HCT116 (cell line): ENCODE measurements at regions not wholly inside any gene's neighbourhood (a gene's known extent, or its start where the extent isn't known, plus 50 kb on each side); places are given as distances from the start of the nearest gene placed in this dataset.

Experiments
- ATAC-seq: fragments of 200-7000 bp; cut with Tn5 transposase; 2 replicates; pipeline ENCODE4 v1.9.1; 2020; ENCODE audit warnings: mild to moderate bottlenecking, moderate library complexity
- BruUV-seq: library from RNA; stranded (reverse); fragments of 400-500 nt; replicated peaks from 2 replicates; lab custom pipeline; 2021; lab: Mats Ljungman, UMichigan
- CTCF ChIA-PET: fragments of 300-600 bp; sonication (Branson Sonifier 250); formaldehyde crosslinking; loops from one replicate; lab custom pipeline; 2021; ENCODE audit warnings: antibody characterized with exemption; lab: Charles Lee
- POLR2A ChIA-PET: fragments of 300-600, 350-600 bp; sonication (Branson Sonifier 250); formaldehyde crosslinking; loops from one replicate; lab custom pipeline; 2021; ENCODE audit warnings: antibody characterized with exemption; lab: Charles Lee
- RAD21 ChIA-PET, 2 experiments: fragments of 300-600 bp; sonication (Branson Sonifier 250); formaldehyde crosslinking; loops; one replicate each; lab custom pipeline; 2023; ENCODE audit warnings: low total read pairs in 2 of 2; ENCODE audit not compliant: uncharacterized antibody in 2 of 2, unreplicated experiment in 2 of 2, low non-redundant PET in 1 of 2; lab: Charles Lee
- DNase-seq: peaks from one replicate; pipeline ENCODE4 v3.0.0-alpha.2; 2010; ENCODE audit warnings: low read depth, low spot score
- H2AFZ ChIP-seq: fragments of 200-600 bp; shearing (Covaris generic), sonication (generic); 2 replicates; pipeline ENCODE4 v1.6.1; 2017; ENCODE audit warnings: low read depth, mixed run types, mixed read lengths, antibody characterized with exemption, low read length; ENCODE audit not compliant: poor library complexity, severe bottlenecking
- H3K27ac ChIP-seq: 2 replicates; pipeline ENCODE4 v1.5.1; 2012; ENCODE audit warnings: low read depth, low read length
- H3K27me3 ChIP-seq: fragments of 200-600 bp; sonication (generic); 2 replicates; pipeline ENCODE4 v1.6.1; 2016; ENCODE audit warnings: mixed run types, low read length, mixed read lengths; ENCODE audit not compliant: insufficient read depth
- H3K36me3 ChIP-seq, 2 experiments: fragments of 200-500 bp in 1 of 2; fragments of 200-600 bp in 1 of 2; sonication (Bioruptor generic) in 1 of 2; sonication (generic) in 1 of 2; 2 replicates each; pipeline versions ENCODE4 v1.5.1 to v1.6.1; 2014 to 2016; ENCODE audit warnings: low read length in 2 of 2, inconsistent platforms in 1 of 2, mixed read lengths in 1 of 2, mixed run types in 1 of 2; ENCODE audit not compliant: insufficient read depth in 2 of 2, control insufficient read depth in 1 of 2
- H3K4me1 ChIP-seq, 2 experiments: fragments of 200-600 bp in 1 of 2; sonication (generic) in 1 of 2; 2 replicates each; pipeline versions ENCODE4 v1.5.1 to v1.6.1; 2012 to 2017; ENCODE audit warnings: low read length in 2 of 2, inconsistent platforms in 1 of 2, mild to moderate bottlenecking in 1 of 2, mixed read lengths in 1 of 2, mixed run types in 1 of 2, moderate library complexity in 1 of 2; ENCODE audit not compliant: insufficient read depth in 2 of 2, control insufficient read depth in 1 of 2
- H3K4me2 ChIP-seq: fragments of 200-600 bp; sonication (generic); 2 replicates; pipeline ENCODE4 v1.6.1; 2017; ENCODE audit warnings: mixed run types, low read length, mixed read lengths
- H3K4me3 ChIP-seq, 2 experiments: fragments of 200-600 bp in 1 of 2; sonication (generic) in 1 of 2; replicated peaks in 1 of 2; 2 replicates each; pipeline ENCODE4 v1.5.1; 2011 to 2016; ENCODE audit warnings: low read length in 2 of 2, control low read depth in 1 of 2, low read depth in 1 of 2, mild to moderate bottlenecking in 1 of 2, mixed read lengths in 1 of 2, mixed run types in 1 of 2
- H3K79me2 ChIP-seq: fragments of 200-600 bp; sonication (generic); 2 replicates; pipeline ENCODE4 v1.6.1; 2017; ENCODE audit warnings: mild to moderate bottlenecking, mixed run types, low read length, moderate library complexity, mixed read lengths; ENCODE audit not compliant: insufficient read depth
- H3K9ac ChIP-seq: fragments of 200-600 bp; sonication (generic); 2 replicates; pipeline ENCODE4 v1.6.1; 2016; ENCODE audit warnings: low read length, mixed read lengths
- H3K9me2 ChIP-seq: fragments of 200-600 bp; sonication (generic), shearing (Covaris generic); 2 replicates; pipeline ENCODE4 v1.6.1; 2017; ENCODE audit warnings: mixed run types, mild to moderate bottlenecking, moderate library complexity; ENCODE audit not compliant: insufficient read depth
- H3K9me3 ChIP-seq, 2 experiments: fragments of 200-500 bp in 1 of 2; fragments of 200-600 bp in 1 of 2; sonication (Bioruptor generic) in 1 of 2; sonication (generic) in 1 of 2; 2 replicates each; pipeline ENCODE4 v1.6.1; 2014 to 2017; ENCODE audit warnings: low read length in 2 of 2, mixed read lengths in 2 of 2, inconsistent platforms in 1 of 2, low read depth in 1 of 2, mild to moderate bottlenecking in 1 of 2, mixed run types in 1 of 2, moderate library complexity in 1 of 2; ENCODE audit not compliant: control insufficient read depth in 1 of 2, insufficient read depth in 1 of 2
- H4K20me1 ChIP-seq: fragments of 200-600 bp; sonication (generic), shearing (Covaris generic); 2 replicates; pipeline ENCODE4 v1.6.1; 2017; ENCODE audit warnings: mixed run types, mild to moderate bottlenecking, moderate library complexity; ENCODE audit not compliant: insufficient read depth
- ATF3 ChIP-seq: IDR thresholded peaks from 2 replicates; pipeline ENCODE4 v1.6.1; 2012
- CBX3 ChIP-seq: IDR thresholded peaks from 2 replicates; pipeline ENCODE4 v1.6.1; 2012; ENCODE audit warnings: low read depth
- EZH2phosphoT487 ChIP-seq: fragments of 200-600 bp; IDR thresholded peaks from 2 replicates; pipeline ENCODE4 v1.6.1; 2018; ENCODE audit warnings: antibody characterized with exemption, borderline replicate concordance
- MAX ChIP-seq: IDR thresholded peaks from 2 replicates; pipeline ENCODE4 v1.6.1; 2012
- RAD21 ChIP-seq: IDR thresholded peaks from 2 replicates; pipeline ENCODE4 v1.6.1; 2012; ENCODE audit warnings: low read depth, mild to moderate bottlenecking
- TCF7L2 ChIP-seq: IDR thresholded peaks from 2 replicates; pipeline ENCODE4 v1.7.0; 2011; ENCODE audit warnings: borderline replicate concordance, inconsistent platforms; ENCODE audit not compliant: insufficient read depth, insufficient read length; ENCODE audit errors: extremely low read depth
- intact Hi-C: fragments of 100-400 bp; cut with micrococcal nuclease; formaldehyde crosslinking; loops from 2 replicates; pipeline ENCODE4 v1.10.0; 2022

- Histone ChIP-seq H3K4me1 (no peaks in the 10 kb centered on the region), H3K36me3 (no peaks in the 10 kb centered on the region), H3K4me3 (no peak overlapping the region), H4K20me1 (no peaks in the 10 kb centered on the region), H3K9ac (no peak overlapping the region), H3K27ac (no peak overlapping the region), H3K27me3 (no peaks in the 10 kb centered on the region), H3K79me2 (no peaks in the 10 kb centered on the region), H2AFZ (no peak overlapping the region), H3K9me2 (no peaks in the 10 kb centered on the region), H3K4me2 (no peak overlapping the region), H3K9me3 (no peaks in the 10 kb centered on the region)
- DNase-seq, result no peak
- POLR2A ChIA-PET, result no interaction called here
- RAD21 ChIA-PET, result no interaction called here
- no peak for ATAC-seq
- CTCF ChIA-PET, result no interaction called here
- intact Hi-C loops, result no loop called here
- no TSS peak for BruUV-seq
- no peak for TF ChIP-seq CBX3
Measured at GRCh38 chr5:33075731-33076130, 364.6 kb downstream of the NPR3 start.

- Histone ChIP-seq H3K4me2 (no peak overlapping the region), H2AFZ (no peak overlapping the region), H3K79me2 (no peaks in the 10 kb centered on the region), H3K9me3 (no peaks in the 10 kb centered on the region), H3K4me3 (no peak overlapping the region), H3K9ac (no peak overlapping the region), H3K4me1 (no peaks in the 10 kb centered on the region), H3K27ac (no peak overlapping the region), H3K36me3 (no peaks in the 10 kb centered on the region), H3K9me2 (no peaks in the 10 kb centered on the region), H3K27me3 (no peaks in the 10 kb centered on the region), H4K20me1 (no peaks in the 10 kb centered on the region)
- ATAC-seq (no peak), DNase-seq (no peak)
- CTCF ChIA-PET, result no interaction called here
- POLR2A ChIA-PET, result no interaction called here
- RAD21 ChIA-PET, result no interaction called here
- BruUV-seq, result no TSS peak
- intact Hi-C loops, result no loop called here
- TF ChIP-seq EZH2phosphoT487 (no peak), RAD21 (no peak), ATF3 (no peak), TCF7L2 (no peak), MAX (no peak)
Measured at GRCh38 chr5:33079548-33079947, 361.2 kb upstream of the TARS1 start.
